ENCODE measurements at regions not wholly inside any gene's neighbourhood (a gene's known extent, or its start where the extent isn't known, plus 50 kb on each side); places are given as distances from the start of the nearest gene placed in this dataset.

DNA sequence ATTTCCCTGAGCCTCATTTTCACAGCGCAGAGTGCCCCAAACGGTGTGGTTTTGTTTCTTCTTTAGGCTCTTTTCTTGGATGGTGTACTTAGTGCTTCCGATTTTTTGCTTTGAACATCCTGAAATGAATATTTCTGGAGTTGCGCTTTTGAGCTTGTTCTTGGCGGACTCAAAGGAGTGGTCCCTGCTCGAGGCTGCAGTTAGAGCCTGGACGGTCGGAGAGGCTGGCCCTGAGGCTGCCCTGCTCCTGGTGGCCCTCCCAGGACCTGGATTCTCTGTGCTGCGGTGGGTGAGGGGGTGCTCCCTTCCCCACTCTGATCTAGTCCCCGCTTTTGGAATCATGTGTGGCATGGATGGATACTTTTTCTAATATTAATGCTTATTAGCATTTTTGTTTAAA lies 291.8 kb upstream of the IRX4 start:
- Mint-ChIP-seq H3K4me1 (no peaks in the 10 kb centered on the region), H3K4me3 (no peak overlapping the region), H3K27ac (no peak overlapping the region), H3K9me3 (no peaks in the 10 kb centered on the region), H3K36me3 (no peaks in the 10 kb centered on the region), H3K27me3 (peaks cover 2% of the 10 kb centered on the region)
- no peak for DNase-seq (ENCODE audit: low spot score in 2 of 2)
- no peak for ATAC-seq (ENCODE audit: low read depth)

- no peaks in the 10 kb centered on the region for H3K4me1 Mint-ChIP-seq
- no peak for ATAC-seq (ENCODE audit: low read depth)
- H3K27ac Mint-ChIP-seq = no peak overlapping the region
- no peaks in the 10 kb centered on the region for H3K9me3 Mint-ChIP-seq
- H3K27me3 Mint-ChIP-seq = peaks cover 4% of the 10 kb centered on the region
- DNase-seq (ENCODE audit: low spot score in 2 of 2) = no peak
- no peak overlapping the region for H3K4me3 Mint-ChIP-seq
- H3K36me3 Mint-ChIP-seq = no peaks in the 10 kb centered on the region
Observed at GRCh38 chr5:2173151-2173834, 290.6 kb upstream of the IRX4 start.

GRCh38 chr5:2172471-2172870 lies 289.7 kb upstream of the IRX4 start:
- Mint-ChIP-seq H3K36me3 (no peaks in the 10 kb centered on the region), H3K4me1 (no peaks in the 10 kb centered on the region), H3K27me3 (peaks cover 4% of the 10 kb centered on the region), H3K4me3 (no peak overlapping the region), H3K27ac (no peak overlapping the region), H3K9me3 (no peaks in the 10 kb centered on the region)
- no peak for DNase-seq (ENCODE audit: low spot score in 2 of 2)
- ATAC-seq (ENCODE audit: low read depth) = no peak

DNA sequence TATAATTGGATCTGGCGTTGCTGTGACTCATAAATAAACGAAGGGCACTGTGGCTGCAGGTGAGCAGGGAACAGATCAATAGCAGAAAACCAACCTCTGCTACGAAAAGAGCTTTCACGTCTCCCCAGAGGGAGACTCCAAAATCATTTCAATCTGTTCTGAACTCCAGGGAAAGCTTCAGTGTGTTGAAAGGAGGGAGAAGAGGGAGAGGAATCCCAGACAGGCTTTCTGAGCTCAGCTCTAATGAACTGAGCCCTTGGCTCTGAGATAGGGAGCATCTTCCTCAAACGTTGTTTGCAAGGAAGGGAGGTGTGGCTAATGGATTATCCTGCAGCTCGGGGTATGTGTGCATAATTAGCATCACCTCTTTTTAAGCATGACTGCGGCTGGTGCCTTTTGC lies 288.0 kb upstream of the IRX4 start:
- Mint-ChIP-seq H3K27me3 (peaks cover 4% of the 10 kb centered on the region), H3K4me3 (no peak overlapping the region), H3K9me3 (no peaks in the 10 kb centered on the region), H3K36me3 (no peaks in the 10 kb centered on the region), H3K4me1 (no peaks in the 10 kb centered on the region), H3K27ac (no peak overlapping the region)
- DNase-seq (ENCODE audit: low spot score in 2 of 2) (no peak), ATAC-seq (ENCODE audit: low read depth) (no peak)

DNA sequence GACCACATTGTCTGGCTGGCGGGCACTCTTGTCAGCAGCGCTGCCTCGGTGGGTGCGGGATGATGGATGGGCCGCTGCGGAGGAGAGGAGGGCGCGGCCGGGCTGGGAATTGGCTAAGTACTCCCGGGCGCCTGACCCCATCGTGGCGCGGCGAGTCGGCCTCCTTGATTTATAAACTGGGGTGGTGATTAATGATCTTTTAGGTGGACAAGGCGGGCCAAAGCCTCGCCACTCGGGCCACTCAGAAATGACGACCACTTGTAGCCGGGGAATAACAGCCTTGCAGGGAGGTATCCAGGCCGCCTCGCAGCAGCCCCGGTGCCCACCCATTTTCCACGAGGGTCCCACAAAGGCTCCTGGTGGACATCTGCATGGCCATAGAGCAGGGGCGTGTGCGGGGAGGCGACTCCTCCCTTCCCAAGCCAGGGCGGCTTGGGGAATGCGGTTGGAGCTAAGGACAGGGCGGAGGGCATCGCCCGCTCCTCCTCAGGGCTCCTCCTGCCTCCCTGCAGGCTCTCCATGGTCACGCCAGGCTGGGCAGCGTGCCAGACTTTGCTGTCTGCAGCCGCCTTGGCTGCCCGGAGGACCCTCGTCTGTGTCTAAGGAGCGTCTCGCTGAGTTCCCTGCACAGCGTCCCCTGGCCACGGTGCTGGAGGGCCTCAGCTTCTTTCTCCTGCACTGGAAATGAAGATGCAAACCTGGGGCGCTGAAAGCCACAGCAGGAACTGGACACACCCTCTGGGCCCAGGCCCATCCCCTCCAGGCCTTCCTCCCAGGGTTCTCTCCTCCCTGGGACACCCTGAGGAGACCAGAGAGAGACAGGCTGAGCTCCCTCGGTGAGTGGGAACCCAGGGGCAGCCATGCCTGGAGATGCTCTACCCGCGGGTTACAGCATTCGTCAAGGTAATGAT lies 287.4 kb upstream of the IRX4 start:
- no peaks in the 10 kb centered on the region for H3K36me3 Mint-ChIP-seq
- peaks cover 4% of the 10 kb centered on the region for H3K27me3 Mint-ChIP-seq
- H3K4me3 Mint-ChIP-seq = no peak overlapping the region
- H3K4me1 Mint-ChIP-seq = no peaks in the 10 kb centered on the region
- no peak for DNase-seq (ENCODE audit: low spot score in 2 of 2)
- no peak for ATAC-seq (ENCODE audit: low read depth)
- no peaks in the 10 kb centered on the region for H3K9me3 Mint-ChIP-seq
- no peak overlapping the region for H3K27ac Mint-ChIP-seq

GRCh38 chr5:2169430-2169808 lies 286.7 kb upstream of the IRX4 start:
- H3K36me3 Mint-ChIP-seq = no peaks in the 10 kb centered on the region
- H3K4me3 Mint-ChIP-seq = no peak overlapping the region
- H3K27me3 Mint-ChIP-seq = peaks cover 4% of the 10 kb centered on the region
- H3K27ac Mint-ChIP-seq = no peak overlapping the region
- no peak for ATAC-seq (ENCODE audit: low read depth)
- H3K4me1 Mint-ChIP-seq = no peaks in the 10 kb centered on the region
- no peaks in the 10 kb centered on the region for H3K9me3 Mint-ChIP-seq
- no peak for DNase-seq (ENCODE audit: low spot score in 2 of 2)

DNA sequence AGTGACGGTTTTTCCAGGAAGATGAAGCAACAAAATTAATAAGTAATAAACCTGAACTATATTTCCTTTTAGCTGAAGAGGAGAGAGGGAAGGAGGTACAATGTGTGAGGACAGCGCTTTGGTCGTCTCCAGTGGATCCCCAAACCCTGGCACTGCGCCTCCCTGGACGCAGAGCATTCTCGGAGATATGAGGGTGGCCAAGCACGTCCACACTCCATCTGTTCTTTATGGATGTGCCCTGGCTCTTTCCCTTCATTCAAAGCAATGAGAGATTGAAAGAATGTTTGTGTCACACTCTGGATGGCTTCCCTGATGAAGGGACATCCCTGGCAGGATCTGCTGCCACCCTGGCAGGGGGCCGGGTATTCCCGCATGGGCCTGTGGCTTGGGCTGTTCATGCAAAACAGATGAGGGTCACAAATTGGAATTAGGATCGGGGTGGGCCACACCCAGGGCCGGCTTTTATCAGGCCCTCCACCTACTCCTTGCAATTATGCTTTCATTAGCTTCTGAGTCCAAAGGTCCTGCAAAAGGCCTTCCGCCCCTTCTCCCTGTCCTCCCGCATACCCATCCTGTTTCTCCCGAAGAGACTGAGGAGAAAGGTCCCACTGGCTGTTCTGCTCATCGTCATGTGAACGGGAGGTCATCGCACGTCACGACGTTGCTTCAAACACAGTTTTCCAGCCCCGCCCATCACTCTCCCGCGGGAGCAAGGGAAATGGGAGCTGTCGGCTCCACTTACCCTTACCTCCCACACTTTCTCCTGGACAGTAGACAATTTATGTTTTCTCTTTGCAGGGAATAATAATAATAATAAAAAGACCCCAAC lies 286.1 kb upstream of the IRX4 start:
- Mint-ChIP-seq H3K36me3 (no peaks in the 10 kb centered on the region), H3K4me3 (no peak overlapping the region), H3K27ac (no peak overlapping the region), H3K27me3 (peaks cover 4% of the 10 kb centered on the region), H3K4me1 (no peaks in the 10 kb centered on the region), H3K9me3 (no peaks in the 10 kb centered on the region)
- DNase-seq (ENCODE audit: low spot score in 2 of 2) = no peak
- ATAC-seq (ENCODE audit: low read depth) = no peak

GRCh38 chr5:2167671-2168070 lies 284.9 kb upstream of the IRX4 start:
- Mint-ChIP-seq H3K4me1 (no peaks in the 10 kb centered on the region), H3K36me3 (no peaks in the 10 kb centered on the region), H3K27ac (no peak overlapping the region), H3K27me3 (peaks cover 4% of the 10 kb centered on the region), H3K4me3 (no peak overlapping the region), H3K9me3 (no peaks in the 10 kb centered on the region)
- ATAC-seq (ENCODE audit: low read depth) (no peak), DNase-seq (ENCODE audit: low spot score in 2 of 2) (no peak)

- DNase-seq (ENCODE audit: low spot score in 2 of 2) (no peak), ATAC-seq (ENCODE audit: low read depth) (no peak)
- peaks cover 2% of the 10 kb centered on the region for H3K27me3 Mint-ChIP-seq
- H3K36me3 Mint-ChIP-seq = no peaks in the 10 kb centered on the region
- H3K27ac Mint-ChIP-seq = no peak overlapping the region
- no peaks in the 10 kb centered on the region for H3K4me1 Mint-ChIP-seq
- no peaks in the 10 kb centered on the region for H3K9me3 Mint-ChIP-seq
- H3K4me3 Mint-ChIP-seq = no peak overlapping the region
Observed at GRCh38 chr5:2166979-2167377, 284.3 kb upstream of the IRX4 start.

DNA sequence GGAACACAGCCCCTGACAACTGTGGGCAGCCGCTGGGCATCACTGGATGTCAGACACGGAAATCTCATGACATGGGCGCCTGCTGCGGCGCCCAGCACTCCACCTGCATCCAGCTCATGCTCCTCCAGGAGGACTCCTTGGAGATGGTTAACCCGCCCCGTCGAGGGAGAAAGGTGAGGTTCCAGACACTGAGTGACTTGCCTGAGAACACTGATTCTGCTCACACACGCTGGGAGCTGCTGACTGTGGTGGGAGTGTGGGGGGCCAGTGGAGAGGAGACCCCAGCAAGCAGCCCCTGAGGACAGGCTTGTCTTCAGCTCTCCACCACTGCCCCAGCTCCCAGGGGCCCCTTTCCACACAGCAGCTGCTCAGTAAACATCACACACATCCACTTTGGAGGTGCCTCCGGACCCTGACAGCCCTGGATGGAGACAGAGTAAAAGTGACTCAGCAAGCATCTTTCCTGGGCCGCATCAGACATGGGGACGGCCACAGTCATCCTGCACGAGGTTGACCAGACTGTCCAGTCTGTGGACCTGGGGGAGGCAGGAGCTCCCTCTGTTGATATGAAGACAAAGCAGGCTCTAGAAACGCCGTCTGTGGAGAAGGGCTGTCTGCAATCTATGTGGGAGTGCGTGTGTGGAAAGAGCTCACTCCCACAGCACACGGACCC lies 283.7 kb upstream of the IRX4 start:
- H3K36me3 Mint-ChIP-seq = peaks cover under 1% of the 10 kb centered on the region
- no peak for DNase-seq (ENCODE audit: low spot score in 2 of 2)
- H3K9me3 Mint-ChIP-seq = peaks cover under 1% of the 10 kb centered on the region
- ATAC-seq (ENCODE audit: low read depth) = no peak
- H3K4me3 Mint-ChIP-seq = no peak overlapping the region
- peaks cover 2% of the 10 kb centered on the region for H3K27me3 Mint-ChIP-seq
- H3K4me1 Mint-ChIP-seq = no peaks in the 10 kb centered on the region
- H3K27ac Mint-ChIP-seq = no peak overlapping the region

DNA sequence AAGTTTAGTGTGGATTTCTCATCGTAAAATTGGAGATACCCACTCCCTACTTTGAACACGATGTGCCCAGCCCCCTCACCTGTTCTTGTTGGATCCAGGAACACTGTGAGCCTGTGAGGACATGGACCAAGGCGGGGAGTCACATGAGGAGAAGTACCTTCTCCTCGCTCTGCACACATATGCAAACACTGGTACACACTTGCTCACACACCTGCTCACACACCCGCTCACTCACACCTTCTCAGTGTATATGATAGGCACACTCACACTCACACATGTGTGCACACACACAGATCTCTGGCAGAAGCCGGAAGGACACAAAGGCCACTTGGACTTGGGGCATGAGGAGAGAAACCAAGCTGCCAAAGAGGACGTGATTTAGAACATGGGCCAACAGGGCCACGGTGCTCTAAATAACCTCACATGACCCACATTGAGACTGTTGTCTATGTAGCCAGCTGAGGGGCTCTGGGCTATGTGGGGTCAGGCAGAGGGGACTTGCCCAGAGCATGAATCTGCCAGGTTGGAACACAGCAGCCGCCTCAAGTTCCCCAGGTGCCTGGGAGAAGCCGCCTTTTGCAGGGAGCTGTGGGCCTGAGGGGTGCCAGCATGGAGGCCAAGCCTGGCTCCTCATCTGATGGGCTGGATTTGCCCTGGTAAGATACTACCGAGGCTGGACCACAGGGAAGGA lies 283.0 kb upstream of the IRX4 start:
- ATAC-seq (ENCODE audit: low read depth) (no peak), DNase-seq (ENCODE audit: low spot score in 2 of 2) (no peak)
- peaks cover 5% of the 10 kb centered on the region for H3K9me3 Mint-ChIP-seq
- peaks cover 2% of the 10 kb centered on the region for H3K4me1 Mint-ChIP-seq
- no peak overlapping the region for H3K27ac Mint-ChIP-seq
- peaks cover 2% of the 10 kb centered on the region for H3K27me3 Mint-ChIP-seq
- peaks cover 3% of the 10 kb centered on the region for H3K36me3 Mint-ChIP-seq
- H3K4me3 Mint-ChIP-seq = no peak overlapping the region

- Mint-ChIP-seq H3K4me3 (no peak overlapping the region), H3K4me1 (peaks cover 3% of the 10 kb centered on the region), H3K36me3 (peaks cover 3% of the 10 kb centered on the region), H3K27me3 (peaks cover 2% of the 10 kb centered on the region), H3K9me3 (peaks cover 5% of the 10 kb centered on the region), H3K27ac (no peak overlapping the region)
- no peak for ATAC-seq (ENCODE audit: low read depth)
- DNase-seq (ENCODE audit: low spot score in 2 of 2) = no peak
Observed at GRCh38 chr5:2165203-2165602, 282.5 kb upstream of the IRX4 start.

GRCh38 chr5:2164586-2164985 lies 281.9 kb upstream of the IRX4 start:
- Mint-ChIP-seq H3K36me3 (peaks cover 3% of the 10 kb centered on the region), H3K4me1 (peaks cover 3% of the 10 kb centered on the region), H3K9me3 (peaks cover 5% of the 10 kb centered on the region), H3K4me3 (no peak overlapping the region), H3K27me3 (peaks cover 2% of the 10 kb centered on the region), H3K27ac (no peak overlapping the region)
- DNase-seq (ENCODE audit: low spot score in 2 of 2) (no peak), ATAC-seq (ENCODE audit: low read depth) (no peak)

Measured in memory B cell (primary cell).